WTC11 (cell line): ENCODE measurements at regions not wholly inside any gene's neighbourhood (a gene's known extent, or its start where the extent isn't known, plus 50 kb on each side); places are given as distances from the start of the nearest gene placed in this dataset.

Experiments used
- ATAC-seq: fragments of 200-7000 bp; cut with Tn5 transposase; 2 replicates; pipeline ENCODE4 v1.10.0; 2021; ENCODE audit warnings: mild to moderate bottlenecking, moderate library complexity
- CTCF ChIA-PET: fragments of 300-600 bp; sonication (Branson Sonifier 250); formaldehyde crosslinking; loops from one replicate; lab custom pipeline; 2021; ENCODE audit warnings: antibody characterized with exemption; lab: Charles Lee
- POLR2A ChIA-PET: fragments of 350-600 bp; sonication (Branson Sonifier 250); formaldehyde crosslinking; loops from one replicate; lab custom pipeline; 2021; ENCODE audit warnings: antibody characterized with exemption; lab: Charles Lee
- DNase-seq: peaks from one replicate; pipeline ENCODE4 v3.0.0; 2021; ENCODE audit warnings: low spot score
- H3K27ac Mint-ChIP-seq: 2 replicates; pipeline ENCODE4 v1.8.0; 2021; ENCODE audit warnings: mixed read lengths
- H3K27me3 Mint-ChIP-seq: 2 replicates; pipeline ENCODE4 v1.8.0; 2021; ENCODE audit warnings: low read depth, mild to moderate bottlenecking, moderate library complexity, mixed read lengths
- H3K36me3 Mint-ChIP-seq: 2 replicates; pipeline ENCODE4 v1.8.0; 2021; ENCODE audit warnings: mixed read lengths
- H3K4me1 Mint-ChIP-seq: 2 replicates; pipeline ENCODE4 v1.8.0; 2022; ENCODE audit warnings: mixed read lengths
- H3K4me3 Mint-ChIP-seq: 2 replicates; pipeline ENCODE4 v1.8.0; 2021; ENCODE audit warnings: mild to moderate bottlenecking, moderate library complexity, mixed read lengths
- H3K9me3 Mint-ChIP-seq: 2 replicates; pipeline ENCODE4 v1.8.0; 2021; ENCODE audit warnings: mixed read lengths
- ATF1 ChIP-seq: sonication (generic); formaldehyde crosslinking; IDR thresholded peaks from 2 replicates; pipeline ENCODE4 v1.8.1; 2023; ENCODE audit warnings: mild to moderate bottlenecking, moderate library complexity, missing genetic modification reagents
- ETV6 ChIP-seq: sonication (generic); formaldehyde crosslinking; IDR thresholded peaks from 2 replicates; pipeline ENCODE4 v1.8.1; 2022; ENCODE audit warnings: mild to moderate bottlenecking, missing genetic modification reagents
- FOXK1 ChIP-seq: sonication (generic); formaldehyde crosslinking; IDR thresholded peaks from 2 replicates; pipeline ENCODE4 v1.8.0; 2022; ENCODE audit warnings: mild to moderate bottlenecking, moderate library complexity, missing genetic modification reagents
- NFATC4 ChIP-seq: fragments of 250-450 bp; sonication (Bioruptor Pico); IDR thresholded peaks from 2 replicates; pipeline ENCODE4 v1.9.0; 2021; ENCODE audit warnings: mild to moderate bottlenecking
- NFE2L1 ChIP-seq: sonication (generic); formaldehyde crosslinking; IDR thresholded peaks from 2 replicates; pipeline ENCODE4 v1.8.1; 2023; ENCODE audit warnings: missing genetic modification reagents
- NR3C1 ChIP-seq: sonication (generic); formaldehyde crosslinking; conservative IDR thresholded peaks from 2 replicates; pipeline ENCODE4 v1.8.1; 2023; ENCODE audit warnings: low read depth, mild to moderate bottlenecking, missing genetic modification reagents
- SMAD4 ChIP-seq: sonication (generic); formaldehyde crosslinking; IDR thresholded peaks from 2 replicates; pipeline ENCODE4 v1.8.0; 2022; ENCODE audit warnings: mild to moderate bottlenecking, missing genetic modification reagents
- ZNF121 ChIP-seq: sonication (generic); formaldehyde crosslinking; IDR thresholded peaks from 2 replicates; pipeline ENCODE4 v1.8.0; 2023; ENCODE audit warnings: missing genetic modification reagents
- ZNF317 ChIP-seq: sonication (generic); formaldehyde crosslinking; IDR thresholded peaks from 2 replicates; pipeline ENCODE4 v1.8.1; 2023; ENCODE audit warnings: low read depth, mild to moderate bottlenecking, moderate library complexity, missing genetic modification reagents, borderline replicate concordance
- ZNF671 ChIP-seq: fragments of 250-450 bp; sonication (Bioruptor Pico); IDR thresholded peaks from 2 replicates; pipeline ENCODE4 v1.8.0; 2021; ENCODE audit warnings: mild to moderate bottlenecking
- TF ChIP-seq, protein P1 (sequence below): sonication (generic); formaldehyde crosslinking; IDR thresholded peaks from 2 replicates; pipeline ENCODE4 v1.8.1; 2023; ENCODE audit warnings: mild to moderate bottlenecking, missing genetic modification reagents
- TF ChIP-seq, protein P2 (sequence below): sonication (generic); formaldehyde crosslinking; IDR thresholded peaks from 2 replicates; pipeline ENCODE4 v1.8.0; 2022; ENCODE audit warnings: missing genetic modification reagents
- TF ChIP-seq, protein P3 (sequence below): sonication (generic); formaldehyde crosslinking; IDR thresholded peaks from 2 replicates; pipeline ENCODE4 v1.8.0; 2023; ENCODE audit warnings: missing genetic modification reagents
- TF ChIP-seq, protein P4 (sequence below): sonication (generic); formaldehyde crosslinking; IDR thresholded peaks from 2 replicates; pipeline ENCODE4 v1.8.1; 2022; ENCODE audit warnings: mild to moderate bottlenecking, missing genetic modification reagents, moderate library complexity, borderline replicate concordance
- TF ChIP-seq, protein P5 (sequence below): fragments of 200-600 bp; IDR thresholded peaks from 2 replicates; pipeline ENCODE4 v1.8.0; 2022; ENCODE audit warnings: antibody characterized with exemption
- TF ChIP-seq, protein P6 (sequence below): fragments of 250-450 bp; sonication (Bioruptor Pico); IDR thresholded peaks from 2 replicates; pipeline ENCODE4 v1.9.0; 2021; ENCODE audit warnings: mild to moderate bottlenecking
- TF ChIP-seq, protein P7 (sequence below): sonication (generic); formaldehyde crosslinking; IDR thresholded peaks from 2 replicates; pipeline ENCODE4 v1.8.1; 2022; ENCODE audit warnings: low read depth, mild to moderate bottlenecking, moderate library complexity, missing genetic modification reagents, borderline replicate concordance
- TF ChIP-seq, protein P8 (sequence below): sonication (generic); formaldehyde crosslinking; IDR thresholded peaks from 2 replicates; pipeline ENCODE4 v1.8.1; 2022; ENCODE audit warnings: missing genetic modification reagents, borderline replicate concordance

DNA sequence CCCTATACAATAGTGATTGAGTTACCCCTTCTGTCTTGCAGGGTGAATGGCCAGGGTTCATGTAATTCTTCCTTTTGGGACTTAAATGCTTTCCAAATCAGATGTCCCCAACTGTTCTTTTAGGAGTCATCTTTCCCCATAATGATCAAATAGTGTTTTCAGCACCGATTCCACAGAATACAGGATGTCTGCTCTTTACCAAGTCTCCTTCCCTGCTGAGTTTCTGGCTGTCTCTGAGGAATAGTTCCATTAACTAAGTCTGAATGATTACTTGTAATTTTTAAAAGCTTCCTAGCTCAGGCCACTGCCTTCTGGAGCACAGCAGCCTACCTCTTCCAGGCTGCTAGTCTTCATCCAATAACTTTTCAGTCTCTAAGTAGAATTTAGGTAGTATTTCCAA is 630.7 kb upstream of the ZNF608 start:
- POLR2A ChIA-PET = no interaction called here
- TF ChIP-seq ZNF121 (CRISPR knock-in tag) = no peak
- TF ChIP-seq FOXK1 = no peak
- TF ChIP-seq, protein P1, sequence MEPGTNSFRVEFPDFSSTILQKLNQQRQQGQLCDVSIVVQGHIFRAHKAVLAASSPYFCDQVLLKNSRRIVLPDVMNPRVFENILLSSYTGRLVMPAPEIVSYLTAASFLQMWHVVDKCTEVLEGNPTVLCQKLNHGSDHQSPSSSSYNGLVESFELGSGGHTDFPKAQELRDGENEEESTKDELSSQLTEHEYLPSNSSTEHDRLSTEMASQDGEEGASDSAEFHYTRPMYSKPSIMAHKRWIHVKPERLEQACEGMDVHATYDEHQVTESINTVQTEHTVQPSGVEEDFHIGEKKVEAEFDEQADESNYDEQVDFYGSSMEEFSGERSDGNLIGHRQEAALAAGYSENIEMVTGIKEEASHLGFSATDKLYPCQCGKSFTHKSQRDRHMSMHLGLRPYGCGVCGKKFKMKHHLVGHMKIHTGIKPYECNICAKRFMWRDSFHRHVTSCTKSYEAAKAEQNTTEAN (CRISPR knock-in tag) = no peak
- TF ChIP-seq, protein P2, sequence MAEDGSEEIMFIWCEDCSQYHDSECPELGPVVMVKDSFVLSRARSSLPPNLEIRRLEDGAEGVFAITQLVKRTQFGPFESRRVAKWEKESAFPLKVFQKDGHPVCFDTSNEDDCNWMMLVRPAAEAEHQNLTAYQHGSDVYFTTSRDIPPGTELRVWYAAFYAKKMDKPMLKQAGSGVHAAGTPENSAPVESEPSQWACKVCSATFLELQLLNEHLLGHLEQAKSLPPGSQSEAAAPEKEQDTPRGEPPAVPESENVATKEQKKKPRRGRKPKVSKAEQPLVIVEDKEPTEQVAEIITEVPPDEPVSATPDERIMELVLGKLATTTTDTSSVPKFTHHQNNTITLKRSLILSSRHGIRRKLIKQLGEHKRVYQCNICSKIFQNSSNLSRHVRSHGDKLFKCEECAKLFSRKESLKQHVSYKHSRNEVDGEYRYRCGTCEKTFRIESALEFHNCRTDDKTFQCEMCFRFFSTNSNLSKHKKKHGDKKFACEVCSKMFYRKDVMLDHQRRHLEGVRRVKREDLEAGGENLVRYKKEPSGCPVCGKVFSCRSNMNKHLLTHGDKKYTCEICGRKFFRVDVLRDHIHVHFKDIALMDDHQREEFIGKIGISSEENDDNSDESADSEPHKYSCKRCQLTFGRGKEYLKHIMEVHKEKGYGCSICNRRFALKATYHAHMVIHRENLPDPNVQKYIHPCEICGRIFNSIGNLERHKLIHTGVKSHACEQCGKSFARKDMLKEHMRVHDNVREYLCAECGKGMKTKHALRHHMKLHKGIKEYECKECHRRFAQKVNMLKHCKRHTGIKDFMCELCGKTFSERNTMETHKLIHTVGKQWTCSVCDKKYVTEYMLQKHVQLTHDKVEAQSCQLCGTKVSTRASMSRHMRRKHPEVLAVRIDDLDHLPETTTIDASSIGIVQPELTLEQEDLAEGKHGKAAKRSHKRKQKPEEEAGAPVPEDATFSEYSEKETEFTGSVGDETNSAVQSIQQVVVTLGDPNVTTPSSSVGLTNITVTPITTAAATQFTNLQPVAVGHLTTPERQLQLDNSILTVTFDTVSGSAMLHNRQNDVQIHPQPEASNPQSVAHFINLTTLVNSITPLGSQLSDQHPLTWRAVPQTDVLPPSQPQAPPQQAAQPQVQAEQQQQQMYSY (CRISPR knock-in tag) = no peak
- TF ChIP-seq, protein P3, sequence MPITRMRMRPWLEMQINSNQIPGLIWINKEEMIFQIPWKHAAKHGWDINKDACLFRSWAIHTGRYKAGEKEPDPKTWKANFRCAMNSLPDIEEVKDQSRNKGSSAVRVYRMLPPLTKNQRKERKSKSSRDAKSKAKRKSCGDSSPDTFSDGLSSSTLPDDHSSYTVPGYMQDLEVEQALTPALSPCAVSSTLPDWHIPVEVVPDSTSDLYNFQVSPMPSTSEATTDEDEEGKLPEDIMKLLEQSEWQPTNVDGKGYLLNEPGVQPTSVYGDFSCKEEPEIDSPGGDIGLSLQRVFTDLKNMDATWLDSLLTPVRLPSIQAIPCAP (CRISPR knock-in tag) = no peak
- TF ChIP-seq, protein P4, sequence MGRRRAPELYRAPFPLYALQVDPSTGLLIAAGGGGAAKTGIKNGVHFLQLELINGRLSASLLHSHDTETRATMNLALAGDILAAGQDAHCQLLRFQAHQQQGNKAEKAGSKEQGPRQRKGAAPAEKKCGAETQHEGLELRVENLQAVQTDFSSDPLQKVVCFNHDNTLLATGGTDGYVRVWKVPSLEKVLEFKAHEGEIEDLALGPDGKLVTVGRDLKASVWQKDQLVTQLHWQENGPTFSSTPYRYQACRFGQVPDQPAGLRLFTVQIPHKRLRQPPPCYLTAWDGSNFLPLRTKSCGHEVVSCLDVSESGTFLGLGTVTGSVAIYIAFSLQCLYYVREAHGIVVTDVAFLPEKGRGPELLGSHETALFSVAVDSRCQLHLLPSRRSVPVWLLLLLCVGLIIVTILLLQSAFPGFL (CRISPR knock-in tag) = no peak
- TF ChIP-seq ZNF671 (CRISPR knock-in tag) = no peak
- TF ChIP-seq, protein P5, sequence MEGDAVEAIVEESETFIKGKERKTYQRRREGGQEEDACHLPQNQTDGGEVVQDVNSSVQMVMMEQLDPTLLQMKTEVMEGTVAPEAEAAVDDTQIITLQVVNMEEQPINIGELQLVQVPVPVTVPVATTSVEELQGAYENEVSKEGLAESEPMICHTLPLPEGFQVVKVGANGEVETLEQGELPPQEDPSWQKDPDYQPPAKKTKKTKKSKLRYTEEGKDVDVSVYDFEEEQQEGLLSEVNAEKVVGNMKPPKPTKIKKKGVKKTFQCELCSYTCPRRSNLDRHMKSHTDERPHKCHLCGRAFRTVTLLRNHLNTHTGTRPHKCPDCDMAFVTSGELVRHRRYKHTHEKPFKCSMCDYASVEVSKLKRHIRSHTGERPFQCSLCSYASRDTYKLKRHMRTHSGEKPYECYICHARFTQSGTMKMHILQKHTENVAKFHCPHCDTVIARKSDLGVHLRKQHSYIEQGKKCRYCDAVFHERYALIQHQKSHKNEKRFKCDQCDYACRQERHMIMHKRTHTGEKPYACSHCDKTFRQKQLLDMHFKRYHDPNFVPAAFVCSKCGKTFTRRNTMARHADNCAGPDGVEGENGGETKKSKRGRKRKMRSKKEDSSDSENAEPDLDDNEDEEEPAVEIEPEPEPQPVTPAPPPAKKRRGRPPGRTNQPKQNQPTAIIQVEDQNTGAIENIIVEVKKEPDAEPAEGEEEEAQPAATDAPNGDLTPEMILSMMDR = no peak
- TF ChIP-seq, protein P6, sequence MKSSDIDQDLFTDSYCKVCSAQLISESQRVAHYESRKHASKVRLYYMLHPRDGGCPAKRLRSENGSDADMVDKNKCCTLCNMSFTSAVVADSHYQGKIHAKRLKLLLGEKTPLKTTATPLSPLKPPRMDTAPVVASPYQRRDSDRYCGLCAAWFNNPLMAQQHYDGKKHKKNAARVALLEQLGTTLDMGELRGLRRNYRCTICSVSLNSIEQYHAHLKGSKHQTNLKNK (CRISPR knock-in tag) = no peak
- TF ChIP-seq, protein P7, sequence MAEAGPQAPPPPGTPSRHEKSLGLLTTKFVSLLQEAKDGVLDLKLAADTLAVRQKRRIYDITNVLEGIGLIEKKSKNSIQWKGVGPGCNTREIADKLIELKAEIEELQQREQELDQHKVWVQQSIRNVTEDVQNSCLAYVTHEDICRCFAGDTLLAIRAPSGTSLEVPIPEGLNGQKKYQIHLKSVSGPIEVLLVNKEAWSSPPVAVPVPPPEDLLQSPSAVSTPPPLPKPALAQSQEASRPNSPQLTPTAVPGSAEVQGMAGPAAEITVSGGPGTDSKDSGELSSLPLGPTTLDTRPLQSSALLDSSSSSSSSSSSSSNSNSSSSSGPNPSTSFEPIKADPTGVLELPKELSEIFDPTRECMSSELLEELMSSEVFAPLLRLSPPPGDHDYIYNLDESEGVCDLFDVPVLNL = no peak
- Mint-ChIP-seq H3K27me3 (no peaks in the 10 kb centered on the region), H3K27ac (peak overlapping the region; percentile 33), H3K9me3 (peaks cover 8% of the 10 kb centered on the region), H3K4me3 (no peak overlapping the region), H3K4me1 (peaks cover 48% of the 10 kb centered on the region), H3K36me3 (peaks cover 6% of the 10 kb centered on the region)
- ATAC-seq (peak; percentile 34), DNase-seq (no peak)
- CTCF ChIA-PET = no interaction called here

DNA sequence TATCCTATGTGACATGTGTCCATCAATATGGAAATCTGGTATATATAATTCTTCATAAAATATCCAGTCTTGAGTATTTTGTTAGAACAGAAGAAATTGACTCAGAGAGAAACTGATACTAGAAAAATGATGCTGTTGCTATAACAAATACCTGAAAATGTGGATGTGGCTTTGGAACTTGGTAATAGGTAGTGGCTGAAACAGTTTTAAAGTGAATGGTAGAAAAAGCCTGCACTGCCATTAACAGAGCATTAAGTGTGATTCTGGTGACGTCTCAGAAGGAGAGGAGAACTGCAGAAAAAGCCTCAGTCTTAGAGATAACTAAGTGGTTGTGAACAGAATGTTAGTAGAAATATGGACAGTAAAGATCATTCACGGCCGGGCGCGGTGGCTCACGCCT is 634.9 kb upstream of the ZNF608 start:
- Mint-ChIP-seq H3K4me1 (peaks cover 15% of the 10 kb centered on the region), H3K36me3 (peaks cover 7% of the 10 kb centered on the region), H3K27me3 (no peaks in the 10 kb centered on the region), H3K27ac (no peak overlapping the region), H3K9me3 (peaks cover 9% of the 10 kb centered on the region), H3K4me3 (no peak overlapping the region)
- ATAC-seq (no peak), DNase-seq (no peak)
- CTCF ChIA-PET = no interaction called here
- POLR2A ChIA-PET = no interaction called here
- TF ChIP-seq ATF1 = no peak
- no peak for TF ChIP-seq NFE2L1 (CRISPR knock-in tag)
- TF ChIP-seq, protein P8, sequence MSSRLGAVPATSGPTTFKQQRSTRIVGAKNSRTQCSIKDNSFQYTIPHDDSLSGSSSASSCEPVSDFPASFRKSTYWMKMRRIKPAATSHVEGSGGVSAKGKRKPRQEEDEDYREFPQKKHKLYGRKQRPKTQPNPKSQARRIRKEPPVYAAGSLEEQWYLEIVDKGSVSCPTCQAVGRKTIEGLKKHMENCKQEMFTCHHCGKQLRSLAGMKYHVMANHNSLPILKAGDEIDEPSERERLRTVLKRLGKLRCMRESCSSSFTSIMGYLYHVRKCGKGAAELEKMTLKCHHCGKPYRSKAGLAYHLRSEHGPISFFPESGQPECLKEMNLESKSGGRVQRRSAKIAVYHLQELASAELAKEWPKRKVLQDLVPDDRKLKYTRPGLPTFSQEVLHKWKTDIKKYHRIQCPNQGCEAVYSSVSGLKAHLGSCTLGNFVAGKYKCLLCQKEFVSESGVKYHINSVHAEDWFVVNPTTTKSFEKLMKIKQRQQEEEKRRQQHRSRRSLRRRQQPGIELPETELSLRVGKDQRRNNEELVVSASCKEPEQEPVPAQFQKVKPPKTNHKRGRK (CRISPR knock-in tag) = no peak
- no peak for TF ChIP-seq SMAD4
- no peak for TF ChIP-seq ETV6
- no peak for TF ChIP-seq ZNF121 (CRISPR knock-in tag)
- no peak for TF ChIP-seq NFATC4 (CRISPR knock-in tag)
- TF ChIP-seq, protein P2 (CRISPR knock-in tag) = no peak
- TF ChIP-seq NR3C1 (CRISPR knock-in tag) = no peak
- TF ChIP-seq ZNF317 (CRISPR knock-in tag) = no peak
- TF ChIP-seq, protein P7 = no peak
